AG04449 (cell line): ENCODE measurements at regions not wholly inside any gene's neighbourhood (a gene's known extent, or its start where the extent isn't known, plus 50 kb on each side); places are given as distances from the start of the nearest gene placed in this dataset.

ENCODE experiments used
- CTCF ChIA-PET: fragments of 350-600 bp; formaldehyde crosslinking; extraction: SDS; loops from one replicate; lab custom pipeline; 2021; ENCODE audit warnings: antibody characterized with exemption; lab: Yijun Ruan, JAX
- POLR2A ChIA-PET: fragments of 400-600, 350-600 bp; formaldehyde crosslinking; extraction: SDS; loops from one replicate; lab custom pipeline; 2020; ENCODE audit warnings: antibody characterized with exemption, inconsistent platforms; lab: Yijun Ruan, JAX
- DNase-seq: peaks from one replicate; pipeline ENCODE4 v3.0.0-alpha.2; 2010; ENCODE audit warnings: low read depth, low spot score
- H3K4me3 ChIP-seq: 2 replicates; pipeline ENCODE4 v1.5.1; 2011; ENCODE audit warnings: low read depth, mild to moderate bottlenecking, control low read depth, low read length
- CTCF ChIP-seq: IDR thresholded peaks from one replicate; pipeline ENCODE4 v1.5.1; 2011; ENCODE audit warnings: mild to moderate bottlenecking, moderate library complexity, low read length, control low read depth, inconsistent platforms; ENCODE audit not compliant: insufficient read depth; ENCODE audit errors: missing control alignments

- no peak for DNase-seq
- CTCF ChIA-PET: no interaction called here
- no peak overlapping the region for H3K4me3 ChIP-seq
- POLR2A ChIA-PET: no interaction called here
- TF ChIP-seq CTCF: no peak
These were observed 402.2 kb upstream of the WWC1 start for GRCh38 chr5:167889276-167889675.

- DNase-seq: no peak
- ChIA-PET CTCF (interaction anchor here (0.9 kb wide), 1 partner anchor 29 kb away, joined by 3 read pairs; no protein-coding TSS in a partner anchor), POLR2A (no interaction called here)
- H3K4me3 ChIP-seq: no peak overlapping the region
- TF ChIP-seq CTCF: no peak
These were observed 398.9 kb upstream of the WWC1 start for GRCh38 chr5:167892352-167893115.

- no peak for TF ChIP-seq CTCF
- POLR2A ChIA-PET: no interaction called here
- CTCF ChIA-PET: no interaction called here
- no peak overlapping the region for H3K4me3 ChIP-seq
- no peak for DNase-seq
These were observed 398.2 kb upstream of the WWC1 start for GRCh38 chr5:167893271-167893670.

GRCh38 chr5:167894631-167895472 is 396.6 kb upstream of the WWC1 start:
- no peak overlapping the region for H3K4me3 ChIP-seq
- no peak for DNase-seq
- POLR2A ChIA-PET: no interaction called here
- CTCF ChIA-PET: interaction anchor here (0.8 to 2.8 kb wide), 5 partner anchors 7 to 111 kb away, joined by 3 to 13 read pairs (median 3); no protein-coding TSS in a partner anchor
- TF ChIP-seq CTCF: no peak

GRCh38 chr5:167895899-167896659 is 395.4 kb upstream of the WWC1 start:
- no peak overlapping the region for H3K4me3 ChIP-seq
- peak; percentile 3 for TF ChIP-seq CTCF
- peak; percentile 24 for DNase-seq
- CTCF ChIA-PET: interaction anchor here (0.8 to 2.8 kb wide), 5 partner anchors 9 to 110 kb away, joined by 3 to 13 read pairs (median 3); no protein-coding TSS in a partner anchor
- POLR2A ChIA-PET: interaction anchor here (0.6 kb wide), 1 partner anchor 43 kb away, joined by 3 read pairs; no protein-coding TSS in a partner anchor
